ENCODE measurements at regions not wholly inside any gene's neighbourhood (a gene's known extent, or its start where the extent isn't known, plus 50 kb on each side); places are given as distances from the start of the nearest gene placed in this dataset.
"Not testable (repeated sequence)": the region's sequence is repeated elsewhere in the genome, so short reads cannot be mapped to it uniquely, and the experiment has no call there.

- DNase-seq (ENCODE audit: low read depth, low spot score): no peak
- H2AFZ ChIP-seq (ENCODE audit: low read depth, low read length, poor library complexity, severe bottlenecking): no peak overlapping the region
- no peaks in the 10 kb centered on the region for H3K9me2 ChIP-seq (ENCODE audit: insufficient read depth)
- peaks cover 12% of the 10 kb centered on the region; the same call in 1 of the 2 replicates for H3K27me3 ChIP-seq (ENCODE audit: insufficient read depth, low read length)
- ChIA-PET CTCF (no interaction called here), RAD21 (ENCODE audit: low non-redundant PET in 1 of 2, low total read pairs in 2 of 2, uncharacterized antibody in 2 of 2, unreplicated experiment in 2 of 2) (no interaction called here), POLR2A (no interaction called here)
- no peak for ATAC-seq
- no TSS peak for BruUV-seq (replicated peaks)
- H3K9ac ChIP-seq (ENCODE audit: low read length): no peak overlapping the region
- TF ChIP-seq EZH2 (IDR thresholded peaks at IDR 0.05) (no peak), POLR2AphosphoS5 (IDR thresholded peaks at IDR 0.05; ENCODE audit: low read depth, low read length) (no peak), SP1 (IDR thresholded peaks at IDR 0.05; ENCODE audit: low read depth) (no peak), EZH2phosphoT487 (IDR thresholded peaks at IDR 0.05; ENCODE audit: borderline replicate concordance) (no peak), FOSL1 (IDR thresholded peaks at IDR 0.05; ENCODE audit: low read depth) (no peak), SRF (IDR thresholded peaks at IDR 0.05; ENCODE audit: low read depth) (no peak), POLR2A (IDR thresholded peaks at IDR 0.05; ENCODE audit: borderline replicate concordance, extremely low read depth, insufficient read depth, insufficient read length) (no peak), ZFX (IDR thresholded peaks at IDR 0.05) (no peak), SIN3A (IDR thresholded peaks at IDR 0.05; ENCODE audit: low read depth) (no peak), RAD21 (IDR thresholded peaks at IDR 0.05; ENCODE audit: low read depth) (no peak), TCF7L2 (IDR thresholded peaks at IDR 0.05; ENCODE audit: borderline replicate concordance, extremely low read depth, insufficient read depth, insufficient read length) (no peak), ELF1 (IDR thresholded peaks at IDR 0.05; ENCODE audit: borderline replicate concordance, low read depth) (no peak), ZBTB33 (IDR thresholded peaks at IDR 0.05; ENCODE audit: extremely low read depth, insufficient replicate concordance, low read length) (no peak), ATF3 (IDR thresholded peaks at IDR 0.05) (no peak), CEBPB (IDR thresholded peaks at IDR 0.05; ENCODE audit: low read depth) (no peak), ZNF274 (IDR thresholded peaks at IDR 0.05; ENCODE audit: low read depth, low read length) (no peak), CTCF (IDR thresholded peaks at IDR 0.05 in 2 of 3, conservative IDR thresholded peaks at IDR 0.05 in 1 of 3; ENCODE audit: borderline replicate concordance in 1 of 3, insufficient read depth in 1 of 3, low read depth in 2 of 3, low read length in 2 of 3) (no peak)
- no peak overlapping the region for H3K4me3 ChIP-seq (replicated peaks in 1 of 2; ENCODE audit: low read depth in 1 of 2, low read length in 2 of 2)
- no peaks in the 10 kb centered on the region for H3K4me1 ChIP-seq (ENCODE audit: control insufficient read depth in 1 of 2, insufficient read depth in 2 of 2, low read length in 2 of 2)
- H3K79me2 ChIP-seq (ENCODE audit: insufficient read depth, low read length): no peaks in the 10 kb centered on the region
- no peak overlapping the region for H3K27ac ChIP-seq (ENCODE audit: low read depth, low read length)
- no peak overlapping the region for H3K4me2 ChIP-seq (ENCODE audit: low read length)
- H3K36me3 ChIP-seq (ENCODE audit: control insufficient read depth in 1 of 2, insufficient read depth in 2 of 2, low read length in 2 of 2): no peaks in the 10 kb centered on the region
- H3K9me3 ChIP-seq (ENCODE audit: control insufficient read depth in 1 of 2, insufficient read depth in 1 of 2, low read depth in 1 of 2, low read length in 2 of 2): no peaks in the 10 kb centered on the region
- no peaks in the 10 kb centered on the region for H4K20me1 ChIP-seq (ENCODE audit: insufficient read depth)
- intact Hi-C loops (cut with micrococcal nuclease): no loop called here
Measured at GRCh38 chr1:90282811-90283210, 287.9 kb downstream of the ZNF326 start.

GRCh38 chr1:90281886-90282285 is 287.0 kb downstream of the ZNF326 start:
- H3K4me2 ChIP-seq (ENCODE audit: low read length); BruUV-seq (replicated peaks); H4K20me1 ChIP-seq (ENCODE audit: insufficient read depth); ATAC-seq; intact Hi-C loops (cut with micrococcal nuclease); H3K9me2 ChIP-seq (ENCODE audit: insufficient read depth); DNase-seq (ENCODE audit: low read depth, low spot score); H3K27ac ChIP-seq (ENCODE audit: low read depth, low read length); POLR2A ChIA-PET; H3K4me3 ChIP-seq (replicated peaks in 1 of 2; ENCODE audit: low read depth in 1 of 2, low read length in 2 of 2); H3K79me2 ChIP-seq (ENCODE audit: insufficient read depth, low read length); CTCF ChIA-PET; H2AFZ ChIP-seq (ENCODE audit: low read depth, low read length, poor library complexity, severe bottlenecking); RAD21 ChIA-PET (ENCODE audit: low non-redundant PET in 1 of 2, low total read pairs in 2 of 2, uncharacterized antibody in 2 of 2, unreplicated experiment in 2 of 2); H3K36me3 ChIP-seq (ENCODE audit: control insufficient read depth in 1 of 2, insufficient read depth in 2 of 2, low read length in 2 of 2); H3K9me3 ChIP-seq (ENCODE audit: control insufficient read depth in 1 of 2, insufficient read depth in 1 of 2, low read depth in 1 of 2, low read length in 2 of 2); H3K4me1 ChIP-seq (ENCODE audit: control insufficient read depth in 1 of 2, insufficient read depth in 2 of 2, low read length in 2 of 2); H3K9ac ChIP-seq (ENCODE audit: low read length): not testable (repeated sequence)
- H3K27me3 ChIP-seq (ENCODE audit: insufficient read depth, low read length): peaks cover 12% of the 10 kb centered on the region; the same call in 1 of the 2 replicates
